ENCODE measurements at regions not wholly inside any gene's neighbourhood (a gene's known extent, or its start where the extent isn't known, plus 50 kb on each side); places are given as distances from the start of the nearest gene placed in this dataset.

- TF ChIP-seq, protein P1, sequence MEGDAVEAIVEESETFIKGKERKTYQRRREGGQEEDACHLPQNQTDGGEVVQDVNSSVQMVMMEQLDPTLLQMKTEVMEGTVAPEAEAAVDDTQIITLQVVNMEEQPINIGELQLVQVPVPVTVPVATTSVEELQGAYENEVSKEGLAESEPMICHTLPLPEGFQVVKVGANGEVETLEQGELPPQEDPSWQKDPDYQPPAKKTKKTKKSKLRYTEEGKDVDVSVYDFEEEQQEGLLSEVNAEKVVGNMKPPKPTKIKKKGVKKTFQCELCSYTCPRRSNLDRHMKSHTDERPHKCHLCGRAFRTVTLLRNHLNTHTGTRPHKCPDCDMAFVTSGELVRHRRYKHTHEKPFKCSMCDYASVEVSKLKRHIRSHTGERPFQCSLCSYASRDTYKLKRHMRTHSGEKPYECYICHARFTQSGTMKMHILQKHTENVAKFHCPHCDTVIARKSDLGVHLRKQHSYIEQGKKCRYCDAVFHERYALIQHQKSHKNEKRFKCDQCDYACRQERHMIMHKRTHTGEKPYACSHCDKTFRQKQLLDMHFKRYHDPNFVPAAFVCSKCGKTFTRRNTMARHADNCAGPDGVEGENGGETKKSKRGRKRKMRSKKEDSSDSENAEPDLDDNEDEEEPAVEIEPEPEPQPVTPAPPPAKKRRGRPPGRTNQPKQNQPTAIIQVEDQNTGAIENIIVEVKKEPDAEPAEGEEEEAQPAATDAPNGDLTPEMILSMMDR (IDR thresholded peaks at IDR 0.05) = no peak
- TF ChIP-seq EZH2 (IDR thresholded peaks at IDR 0.05; ENCODE audit: borderline replicate concordance, insufficient read depth, low read depth, low read length, poor library complexity, severe bottlenecking) = no peak
Observed at GRCh38 chr12:91604897-91605296, 422.3 kb upstream of the DCN start.
